Fibroblast of the aortic adventitia (primary cell): ENCODE measurements at regions not wholly inside any gene's neighbourhood (a gene's known extent, or its start where the extent isn't known, plus 50 kb on each side); places are given as distances from the start of the nearest gene placed in this dataset.
A peak's percentile ranks its signal among the peaks of the same experiment; 100 is the strongest.

Source experiments
- DNase-seq: peaks from one replicate; pipeline ENCODE4 v3.0.0-alpha.2; 2010; ENCODE audit warnings: low read depth
- H3K4me3 ChIP-seq: 2 replicates; pipeline ENCODE4 v1.5.1; 2011; ENCODE audit warnings: low read depth, mild to moderate bottlenecking, control low read depth, low read length, moderate library complexity
- TF ChIP-seq, protein P1 (sequence below): IDR thresholded peaks from 2 replicates; pipeline ENCODE4 v1.5.1; 2011; ENCODE audit warnings: mild to moderate bottlenecking, low read length, control low read depth, inconsistent platforms; ENCODE audit not compliant: insufficient read depth

DNA sequence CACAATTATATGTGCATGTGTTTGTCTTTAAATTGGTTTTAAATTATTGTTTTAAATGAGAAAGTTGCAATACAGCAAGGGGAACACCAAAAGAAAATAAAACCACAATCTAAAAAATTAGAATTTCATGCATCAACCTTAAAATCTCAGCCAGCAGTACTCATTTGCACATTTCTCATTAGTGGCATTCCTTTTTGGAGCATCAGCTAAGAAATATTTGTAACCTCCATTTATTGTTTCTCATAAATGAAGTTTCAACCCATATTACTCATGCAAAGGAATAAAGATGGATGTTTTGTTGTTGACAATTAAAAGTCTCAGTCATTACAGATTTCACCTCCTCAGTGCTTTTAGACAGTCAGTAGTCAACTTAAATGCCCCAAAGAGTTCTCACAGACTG, 160.1 kb downstream of the TBX15 start:
- H3K4me3 ChIP-seq, result no peak overlapping the region
- TF ChIP-seq, protein P1, sequence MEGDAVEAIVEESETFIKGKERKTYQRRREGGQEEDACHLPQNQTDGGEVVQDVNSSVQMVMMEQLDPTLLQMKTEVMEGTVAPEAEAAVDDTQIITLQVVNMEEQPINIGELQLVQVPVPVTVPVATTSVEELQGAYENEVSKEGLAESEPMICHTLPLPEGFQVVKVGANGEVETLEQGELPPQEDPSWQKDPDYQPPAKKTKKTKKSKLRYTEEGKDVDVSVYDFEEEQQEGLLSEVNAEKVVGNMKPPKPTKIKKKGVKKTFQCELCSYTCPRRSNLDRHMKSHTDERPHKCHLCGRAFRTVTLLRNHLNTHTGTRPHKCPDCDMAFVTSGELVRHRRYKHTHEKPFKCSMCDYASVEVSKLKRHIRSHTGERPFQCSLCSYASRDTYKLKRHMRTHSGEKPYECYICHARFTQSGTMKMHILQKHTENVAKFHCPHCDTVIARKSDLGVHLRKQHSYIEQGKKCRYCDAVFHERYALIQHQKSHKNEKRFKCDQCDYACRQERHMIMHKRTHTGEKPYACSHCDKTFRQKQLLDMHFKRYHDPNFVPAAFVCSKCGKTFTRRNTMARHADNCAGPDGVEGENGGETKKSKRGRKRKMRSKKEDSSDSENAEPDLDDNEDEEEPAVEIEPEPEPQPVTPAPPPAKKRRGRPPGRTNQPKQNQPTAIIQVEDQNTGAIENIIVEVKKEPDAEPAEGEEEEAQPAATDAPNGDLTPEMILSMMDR, result no peak
- DNase-seq, result no peak

DNA sequence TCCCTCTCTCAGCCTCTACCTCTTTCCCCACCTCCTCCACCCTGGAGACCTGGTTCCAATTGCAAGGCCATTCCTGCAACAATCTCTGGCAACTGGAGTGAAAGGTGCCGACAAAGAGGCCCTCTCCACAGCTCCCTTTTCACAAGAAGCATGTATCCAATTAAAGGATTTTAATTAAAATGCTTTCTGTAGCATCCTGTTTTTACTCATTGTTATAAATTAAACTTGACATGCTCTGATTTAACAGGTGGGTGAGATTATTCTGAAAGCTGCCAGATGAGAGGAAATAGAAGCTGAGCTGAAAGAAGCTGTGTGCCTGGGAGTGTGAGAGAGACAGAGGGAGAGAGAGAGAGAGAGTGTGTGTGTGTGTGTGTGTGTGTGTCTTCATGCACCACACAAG, 160.5 kb downstream of the TBX15 start:
- TF ChIP-seq, protein P1, result no peak
- H3K4me3 ChIP-seq, result no peak overlapping the region
- DNase-seq, result no peak

DNA sequence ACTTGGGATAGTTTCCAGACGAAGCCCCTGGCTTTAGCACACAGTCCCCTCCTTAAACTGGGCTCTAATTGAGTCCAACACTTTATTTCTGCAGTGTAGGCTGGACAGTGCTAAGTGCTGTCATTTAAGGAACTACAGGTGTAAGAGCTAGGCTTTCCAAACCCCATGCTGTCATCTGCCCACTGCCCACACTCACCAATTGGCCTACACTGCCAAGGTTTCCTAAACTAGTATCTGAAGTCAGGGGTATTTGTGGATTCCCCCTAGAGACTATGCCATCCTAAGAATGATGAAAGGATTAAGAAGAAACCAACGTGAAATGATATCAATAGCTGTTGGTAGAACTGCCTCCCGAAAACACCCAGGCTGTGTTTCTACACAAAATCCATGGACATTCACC, 160.9 kb downstream of the TBX15 start:
- DNase-seq, result no peak
- TF ChIP-seq, protein P1, result no peak
- H3K4me3 ChIP-seq, result no peak overlapping the region

DNA sequence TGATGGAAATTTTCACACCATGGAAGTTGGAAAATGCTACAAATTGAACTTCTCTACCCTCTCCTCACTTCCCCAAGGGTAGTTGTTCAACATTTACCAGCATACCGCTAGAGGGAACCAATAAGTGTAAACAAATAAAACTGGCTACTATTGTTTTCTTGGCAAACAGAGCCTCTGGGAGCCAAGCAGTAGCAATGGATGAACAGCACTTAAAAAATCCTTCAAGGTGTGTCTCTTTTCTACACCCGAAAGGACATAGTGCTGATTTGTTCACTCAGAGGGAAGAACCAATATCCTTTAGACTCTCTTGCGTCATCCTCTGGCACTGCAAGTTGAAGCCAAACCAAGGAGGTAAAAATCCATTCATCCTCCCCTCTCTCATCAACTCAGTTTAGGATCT, 161.5 kb downstream of the TBX15 start:
- no peak overlapping the region for H3K4me3 ChIP-seq
- TF ChIP-seq, protein P1, result no peak

DNA sequence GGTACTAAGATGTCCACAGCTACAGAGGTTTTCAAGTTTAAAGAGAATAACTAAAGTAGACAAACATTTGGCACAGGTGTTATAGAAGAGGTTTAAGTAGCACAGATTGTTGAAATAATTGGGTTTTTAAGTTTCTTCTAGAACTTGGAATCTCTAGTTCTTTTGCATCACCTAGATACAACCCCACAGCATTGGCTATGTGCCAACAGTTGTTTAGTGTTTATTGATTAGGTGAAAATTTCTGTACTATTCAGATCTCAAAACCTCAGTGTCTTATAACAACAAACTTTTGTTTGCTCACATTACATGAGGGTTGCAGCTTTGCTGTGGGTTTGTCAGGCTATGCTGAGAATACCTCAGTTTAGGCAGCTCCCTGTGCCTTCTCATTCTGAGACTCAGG, 162.5 kb downstream of the TBX15 start:
- H3K4me3 ChIP-seq, result no peak overlapping the region
- no peak for DNase-seq
- TF ChIP-seq, protein P1, result no peak

More for the DNA sequence above, 161.5 kb downstream of the TBX15 start:
- no peak for DNase-seq

DNA sequence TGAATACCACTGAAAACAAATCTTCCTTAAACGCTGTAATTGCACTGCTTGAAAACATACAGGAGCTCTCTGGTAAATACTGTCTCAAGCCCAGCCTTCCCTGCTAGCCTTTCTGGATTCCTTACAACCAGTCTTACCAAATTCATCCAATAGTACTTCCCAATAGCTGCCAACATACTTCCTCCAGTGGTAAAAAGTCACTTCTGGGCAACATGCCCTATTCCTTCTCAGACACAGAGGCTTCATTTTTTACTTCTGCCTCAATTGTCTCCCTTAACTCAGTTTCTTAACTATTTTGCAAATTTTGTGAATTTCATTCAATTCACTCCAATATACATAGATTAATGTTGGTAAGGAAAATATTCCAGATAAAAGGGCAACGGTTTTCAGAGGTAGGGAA, 166.3 kb downstream of the TBX15 start:
- peak; percentile 17 for DNase-seq

DNA sequence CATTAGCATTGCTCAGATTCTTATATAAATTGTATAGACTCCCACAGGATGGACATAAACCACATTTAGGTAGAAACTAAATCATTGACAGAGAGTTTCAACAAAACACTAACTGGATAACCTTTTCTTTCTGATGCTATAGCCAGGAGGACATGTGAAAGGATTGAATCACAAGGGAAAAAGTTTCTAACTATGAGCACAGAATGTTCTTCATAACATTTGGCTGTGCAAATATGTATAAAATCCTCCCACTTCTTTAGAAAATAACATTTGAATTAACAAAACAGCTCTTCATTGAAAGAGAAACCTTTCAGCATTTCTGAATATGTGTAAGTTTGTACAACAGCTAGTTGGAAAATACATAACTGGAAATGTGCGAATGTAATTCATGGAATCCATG, 167.3 kb downstream of the TBX15 start:
- TF ChIP-seq, protein P1, result no peak
- no peak overlapping the region for H3K4me3 ChIP-seq
- DNase-seq, result no peak

More for the DNA sequence above, 166.3 kb downstream of the TBX15 start:
- TF ChIP-seq, protein P1, result no peak
- H3K4me3 ChIP-seq, result no peak overlapping the region
